ENCODE measurements at regions not wholly inside any gene's neighbourhood (a gene's known extent, or its start where the extent isn't known, plus 50 kb on each side); places are given as distances from the start of the nearest gene placed in this dataset.

DNA sequence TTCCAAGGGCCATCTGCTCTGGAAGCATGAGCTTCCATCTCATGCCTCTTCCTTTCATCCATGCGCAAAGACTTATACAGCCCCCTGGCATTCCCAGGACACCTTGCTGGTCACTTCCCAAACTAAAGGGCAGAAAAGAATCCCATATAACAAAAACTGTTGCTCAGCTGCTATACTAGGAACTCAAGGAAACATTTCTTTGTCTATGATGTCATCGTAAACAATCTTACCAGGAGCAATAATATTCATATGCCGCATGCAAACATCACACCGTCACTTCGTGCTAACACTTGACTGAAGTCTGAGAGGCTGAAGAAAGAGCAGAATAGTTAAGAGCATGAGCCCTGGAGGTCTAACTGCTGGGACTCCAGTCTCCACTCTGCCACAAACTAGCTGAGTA is 50.5 kb upstream of the CDKN3 start:
- TF ChIP-seq, protein P1, sequence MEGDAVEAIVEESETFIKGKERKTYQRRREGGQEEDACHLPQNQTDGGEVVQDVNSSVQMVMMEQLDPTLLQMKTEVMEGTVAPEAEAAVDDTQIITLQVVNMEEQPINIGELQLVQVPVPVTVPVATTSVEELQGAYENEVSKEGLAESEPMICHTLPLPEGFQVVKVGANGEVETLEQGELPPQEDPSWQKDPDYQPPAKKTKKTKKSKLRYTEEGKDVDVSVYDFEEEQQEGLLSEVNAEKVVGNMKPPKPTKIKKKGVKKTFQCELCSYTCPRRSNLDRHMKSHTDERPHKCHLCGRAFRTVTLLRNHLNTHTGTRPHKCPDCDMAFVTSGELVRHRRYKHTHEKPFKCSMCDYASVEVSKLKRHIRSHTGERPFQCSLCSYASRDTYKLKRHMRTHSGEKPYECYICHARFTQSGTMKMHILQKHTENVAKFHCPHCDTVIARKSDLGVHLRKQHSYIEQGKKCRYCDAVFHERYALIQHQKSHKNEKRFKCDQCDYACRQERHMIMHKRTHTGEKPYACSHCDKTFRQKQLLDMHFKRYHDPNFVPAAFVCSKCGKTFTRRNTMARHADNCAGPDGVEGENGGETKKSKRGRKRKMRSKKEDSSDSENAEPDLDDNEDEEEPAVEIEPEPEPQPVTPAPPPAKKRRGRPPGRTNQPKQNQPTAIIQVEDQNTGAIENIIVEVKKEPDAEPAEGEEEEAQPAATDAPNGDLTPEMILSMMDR (conservative IDR thresholded peaks at IDR 0.05): no peak
- no peak for TF ChIP-seq EZH2 (IDR thresholded peaks at IDR 0.05; ENCODE audit: low read depth)
